ENCODE measurements at regions not wholly inside any gene's neighbourhood (a gene's known extent, or its start where the extent isn't known, plus 50 kb on each side); places are given as distances from the start of the nearest gene placed in this dataset.

- no peak for TF ChIP-seq ZNF707 (CRISPR knock-in tag; conservative IDR thresholded peaks at IDR 0.05)
- TF ChIP-seq PHF20 (IDR thresholded peaks at IDR 0.05; ENCODE audit: partially characterized antibody) = no peak
- TF ChIP-seq HDAC3 (IDR thresholded peaks at IDR 0.05; ENCODE audit: borderline replicate concordance, partially characterized antibody) = peak; percentile 99
- TF ChIP-seq CHD2 (IDR thresholded peaks at IDR 0.05; ENCODE audit: low read depth, low read length) = no peak
- TF ChIP-seq, protein P1, sequence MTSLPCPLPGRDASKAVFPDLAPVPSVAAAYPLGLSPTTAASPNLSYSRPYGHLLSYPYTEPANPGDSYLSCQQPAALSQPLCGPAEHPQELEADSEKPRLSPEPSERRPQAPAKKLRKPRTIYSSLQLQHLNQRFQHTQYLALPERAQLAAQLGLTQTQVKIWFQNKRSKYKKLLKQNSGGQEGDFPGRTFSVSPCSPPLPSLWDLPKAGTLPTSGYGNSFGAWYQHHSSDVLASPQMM (CRISPR knock-in tag; IDR thresholded peaks at IDR 0.05) = no peak
- TF ChIP-seq RFX1 (IDR thresholded peaks at IDR 0.05) = no peak
- no peak; the same call in 1 of the 2 replicates for TF ChIP-seq HSF4 (CRISPR knock-in tag; IDR thresholded peaks at IDR 0.05; ENCODE audit: borderline replicate concordance)
- TF ChIP-seq, protein P2, sequence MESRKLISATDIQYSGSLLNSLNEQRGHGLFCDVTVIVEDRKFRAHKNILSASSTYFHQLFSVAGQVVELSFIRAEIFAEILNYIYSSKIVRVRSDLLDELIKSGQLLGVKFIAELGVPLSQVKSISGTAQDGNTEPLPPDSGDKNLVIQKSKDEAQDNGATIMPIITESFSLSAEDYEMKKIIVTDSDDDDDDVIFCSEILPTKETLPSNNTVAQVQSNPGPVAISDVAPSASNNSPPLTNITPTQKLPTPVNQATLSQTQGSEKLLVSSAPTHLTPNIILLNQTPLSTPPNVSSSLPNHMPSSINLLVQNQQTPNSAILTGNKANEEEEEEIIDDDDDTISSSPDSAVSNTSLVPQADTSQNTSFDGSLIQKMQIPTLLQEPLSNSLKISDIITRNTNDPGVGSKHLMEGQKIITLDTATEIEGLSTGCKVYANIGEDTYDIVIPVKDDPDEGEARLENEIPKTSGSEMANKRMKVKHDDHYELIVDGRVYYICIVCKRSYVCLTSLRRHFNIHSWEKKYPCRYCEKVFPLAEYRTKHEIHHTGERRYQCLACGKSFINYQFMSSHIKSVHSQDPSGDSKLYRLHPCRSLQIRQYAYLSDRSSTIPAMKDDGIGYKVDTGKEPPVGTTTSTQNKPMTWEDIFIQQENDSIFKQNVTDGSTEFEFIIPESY (CRISPR knock-in tag; IDR thresholded peaks at IDR 0.05) = peak; percentile 72
- no peak for TF ChIP-seq ZBTB49 (CRISPR knock-in tag; IDR thresholded peaks at IDR 0.05; ENCODE audit: borderline replicate concordance)
- TF ChIP-seq SMARCA4 (IDR thresholded peaks at IDR 0.05) = peak; percentile 100
- TF ChIP-seq HES1 (IDR thresholded peaks at IDR 0.05; ENCODE audit: low read depth) = peak; percentile 91
- TF ChIP-seq TCF7L2 (IDR thresholded peaks at IDR 0.05; ENCODE audit: low read depth, low read length) = no peak
- TF ChIP-seq, protein P3, sequence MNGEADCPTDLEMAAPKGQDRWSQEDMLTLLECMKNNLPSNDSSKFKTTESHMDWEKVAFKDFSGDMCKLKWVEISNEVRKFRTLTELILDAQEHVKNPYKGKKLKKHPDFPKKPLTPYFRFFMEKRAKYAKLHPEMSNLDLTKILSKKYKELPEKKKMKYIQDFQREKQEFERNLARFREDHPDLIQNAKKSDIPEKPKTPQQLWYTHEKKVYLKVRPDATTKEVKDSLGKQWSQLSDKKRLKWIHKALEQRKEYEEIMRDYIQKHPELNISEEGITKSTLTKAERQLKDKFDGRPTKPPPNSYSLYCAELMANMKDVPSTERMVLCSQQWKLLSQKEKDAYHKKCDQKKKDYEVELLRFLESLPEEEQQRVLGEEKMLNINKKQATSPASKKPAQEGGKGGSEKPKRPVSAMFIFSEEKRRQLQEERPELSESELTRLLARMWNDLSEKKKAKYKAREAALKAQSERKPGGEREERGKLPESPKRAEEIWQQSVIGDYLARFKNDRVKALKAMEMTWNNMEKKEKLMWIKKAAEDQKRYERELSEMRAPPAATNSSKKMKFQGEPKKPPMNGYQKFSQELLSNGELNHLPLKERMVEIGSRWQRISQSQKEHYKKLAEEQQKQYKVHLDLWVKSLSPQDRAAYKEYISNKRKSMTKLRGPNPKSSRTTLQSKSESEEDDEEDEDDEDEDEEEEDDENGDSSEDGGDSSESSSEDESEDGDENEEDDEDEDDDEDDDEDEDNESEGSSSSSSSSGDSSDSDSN (IDR thresholded peaks at IDR 0.05; ENCODE audit: borderline replicate concordance in 1 of 2, low read depth in 2 of 2, low read length in 2 of 2) = peak in 1 of 2 experiments; percentile 51; a peak in 1 of 4 replicates
- peak; percentile 33; the same call in 1 of the 2 replicates for TF ChIP-seq TRIM28 (IDR thresholded peaks at IDR 0.05)
- TF ChIP-seq SMAD2 (IDR thresholded peaks at IDR 0.05; ENCODE audit: low read depth, low read length) = no peak
- TF ChIP-seq POLR2A (conservative IDR thresholded peaks at IDR 0.05) = peak; percentile 69; the same call in 1 of the 2 replicates
- TF ChIP-seq NFE2 (IDR thresholded peaks at IDR 0.05; ENCODE audit: low read depth) = peak; percentile 58
- TF ChIP-seq NONO (IDR thresholded peaks at IDR 0.05; ENCODE audit: low read depth in 2 of 2, low read length in 1 of 2) = peak in 1 of 2 experiments; percentile 92; a peak in 1 of 4 replicates
These were observed 362.6 kb downstream of the QKI start (continued) for GRCh38 chr6:163776906-163777686.

All from K562 (cell line).